CD8-positive, alpha-beta memory T cell (primary cell): ENCODE measurements at regions not wholly inside any gene's neighbourhood (a gene's known extent, or its start where the extent isn't known, plus 50 kb on each side); places are given as distances from the start of the nearest gene placed in this dataset.

ENCODE experiments used
- CTCF ChIA-PET: fragments of 350-600 bp; sonication (Branson Sonifier 250); formaldehyde crosslinking; loops from one replicate; lab custom pipeline; 2021; ENCODE audit warnings: antibody characterized with exemption; lab: Charles Lee
- POLR2A ChIA-PET: fragments of 350-600 bp; sonication (Branson Sonifier 250); formaldehyde crosslinking; loops from one replicate; lab custom pipeline; 2021; ENCODE audit warnings: antibody characterized with exemption; lab: Charles Lee
- DNase-seq, 5 donors: peaks; one replicate each; pipeline versions ENCODE4 v3.0.0 to v3.0.0-alpha.2; 2020 to 2022; ENCODE audit warnings: mixed read lengths in 1 of 5
- H3K27ac ChIP-seq: one replicate; pipeline ENCODE4 v1.7.0; 2013; ENCODE audit warnings: low read depth, mild to moderate bottlenecking, low read length, moderate library complexity
- H3K27me3 ChIP-seq: 2 replicates; pipeline ENCODE4 v1.7.0; 2013; ENCODE audit warnings: low read length, mild to moderate bottlenecking; ENCODE audit not compliant: insufficient read depth, poor library complexity, severe bottlenecking
- H3K36me3 ChIP-seq: 2 replicates; pipeline ENCODE4 v1.7.0; 2013; ENCODE audit warnings: mild to moderate bottlenecking, low read length, moderate library complexity; ENCODE audit not compliant: insufficient read depth
- H3K4me1 ChIP-seq: 2 replicates; pipeline ENCODE4 v1.7.0; 2013; ENCODE audit warnings: mild to moderate bottlenecking, low read length, moderate library complexity; ENCODE audit not compliant: insufficient read depth
- H3K4me3 ChIP-seq: 2 replicates; pipeline ENCODE4 v1.7.0; 2013; ENCODE audit warnings: mild to moderate bottlenecking, low read length
- H3K9me3 ChIP-seq: 2 replicates; pipeline ENCODE4 v1.7.0; 2013; ENCODE audit warnings: mild to moderate bottlenecking, low read length
- H3K27ac Mint-ChIP-seq, 8 donors: one replicate each; pipeline ENCODE4 v1.8.0; 2020 to 2021; ENCODE audit warnings: mixed read lengths in 8 of 8, mild to moderate bottlenecking in 6 of 8, inconsistent platforms in 3 of 8, moderate library complexity in 3 of 8
- H3K27me3 Mint-ChIP-seq, 2 donors: one replicate each; pipeline ENCODE4 v1.8.0; 2020 to 2021; ENCODE audit warnings: mixed read lengths in 2 of 2, mild to moderate bottlenecking in 1 of 2, moderate library complexity in 1 of 2
- H3K36me3 Mint-ChIP-seq, 3 donors: one replicate each; pipeline ENCODE4 v1.8.0; 2020 to 2021; ENCODE audit warnings: mixed read lengths in 3 of 3, inconsistent platforms in 1 of 3, mild to moderate bottlenecking in 1 of 3
- H3K4me1 Mint-ChIP-seq, 3 donors: one replicate each; pipeline ENCODE4 v1.8.0; 2020 to 2021; ENCODE audit warnings: mixed read lengths in 3 of 3, inconsistent platforms in 1 of 3, mild to moderate bottlenecking in 1 of 3
- H3K4me3 Mint-ChIP-seq, 7 donors: one replicate each; pipeline ENCODE4 v1.8.0; 2020 to 2021; ENCODE audit warnings: mixed read lengths in 7 of 7, mild to moderate bottlenecking in 6 of 7, moderate library complexity in 4 of 7, inconsistent platforms in 2 of 7
- H3K9me3 Mint-ChIP-seq, 5 donors: one replicate each; pipeline ENCODE4 v1.8.0; 2020 to 2022; ENCODE audit warnings: mixed read lengths in 5 of 5, mild to moderate bottlenecking in 3 of 5, moderate library complexity in 2 of 5, inconsistent platforms in 1 of 5

GRCh38 chr7:70919481-70920073 is 212.4 kb upstream of the GALNT17 start:
- no peaks in the 10 kb centered on the region for H3K4me1 Mint-ChIP-seq
- H3K9me3 Mint-ChIP-seq: peaks cover 0 to 9% (median 2%) of the 10 kb centered on the region in 5 donors
- no peaks in the 10 kb centered on the region for H3K36me3 Mint-ChIP-seq
- POLR2A ChIA-PET: no interaction called here
- H3K27me3 Mint-ChIP-seq: peaks cover 0 to 1% of the 10 kb centered on the region in 2 donors
- CTCF ChIA-PET: no interaction called here
- H3K4me3 ChIP-seq: no peak overlapping the region
- H3K27ac ChIP-seq: no peak overlapping the region
- H3K36me3 ChIP-seq: no peaks in the 10 kb centered on the region
- H3K27me3 ChIP-seq: no peaks in the 10 kb centered on the region
- no peaks in the 10 kb centered on the region for H3K4me1 ChIP-seq
- H3K27ac Mint-ChIP-seq: no peak overlapping the region
- no peak for DNase-seq
- no peak overlapping the region for H3K4me3 Mint-ChIP-seq
- H3K9me3 ChIP-seq: no peaks in the 10 kb centered on the region

- no peaks in the 10 kb centered on the region for H3K9me3 ChIP-seq
- no peaks in the 10 kb centered on the region for H3K4me1 ChIP-seq
- Mint-ChIP-seq H3K4me3 (no peak overlapping the region), H3K9me3 (peaks cover 0 to 9% (median 2%) of the 10 kb centered on the region in 5 donors), H3K36me3 (no peaks in the 10 kb centered on the region), H3K27me3 (peaks cover 0 to 1% of the 10 kb centered on the region in 2 donors), H3K27ac (no peak overlapping the region), H3K4me1 (no peaks in the 10 kb centered on the region)
- no peak for DNase-seq
- H3K27me3 ChIP-seq: no peaks in the 10 kb centered on the region
- ChIA-PET POLR2A (no interaction called here), CTCF (interaction anchor here (1.1 kb wide), 1 partner anchor 9 kb away, joined by 3 read pairs; no protein-coding TSS in a partner anchor)
- no peaks in the 10 kb centered on the region for H3K36me3 ChIP-seq
- no peak overlapping the region for H3K4me3 ChIP-seq
- no peak overlapping the region for H3K27ac ChIP-seq
Measured at GRCh38 chr7:70920876-70921275, 211.1 kb upstream of the GALNT17 start.

GRCh38 chr7:70923181-70923845 is 208.6 kb upstream of the GALNT17 start:
- Mint-ChIP-seq H3K4me1 (no peaks in the 10 kb centered on the region), H3K4me3 (no peak overlapping the region), H3K27me3 (peaks cover 0 to 1% of the 10 kb centered on the region in 2 donors), H3K36me3 (no peaks in the 10 kb centered on the region), H3K27ac (no peak overlapping the region), H3K9me3 (peaks cover 0 to 11% (median 4%) of the 10 kb centered on the region in 5 donors)
- Histone ChIP-seq H3K4me3 (no peak overlapping the region), H3K27me3 (no peaks in the 10 kb centered on the region), H3K27ac (no peak overlapping the region), H3K4me1 (no peaks in the 10 kb centered on the region), H3K36me3 (no peaks in the 10 kb centered on the region), H3K9me3 (no peaks in the 10 kb centered on the region)
- DNase-seq: no peak
- CTCF ChIA-PET: no interaction called here
- POLR2A ChIA-PET: no interaction called here

GRCh38 chr7:70925411-70926115 is 206.4 kb upstream of the GALNT17 start:
- ChIA-PET POLR2A (no interaction called here), CTCF (interaction anchor here (1.3 kb wide), 1 partner anchor 8 kb away, joined by 3 read pairs; no protein-coding TSS in a partner anchor)
- Mint-ChIP-seq H3K27ac (no peak overlapping the region), H3K27me3 (peaks cover 0 to 1% of the 10 kb centered on the region in 2 donors), H3K4me3 (no peak overlapping the region), H3K36me3 (no peaks in the 10 kb centered on the region), H3K4me1 (no peaks in the 10 kb centered on the region), H3K9me3 (peaks cover 2 to 8% (median 5%) of the 10 kb centered on the region in 5 donors)
- Histone ChIP-seq H3K36me3 (no peaks in the 10 kb centered on the region), H3K27ac (no peak overlapping the region), H3K4me1 (no peaks in the 10 kb centered on the region), H3K9me3 (no peaks in the 10 kb centered on the region), H3K4me3 (no peak overlapping the region), H3K27me3 (no peaks in the 10 kb centered on the region)
- DNase-seq: no peak

GRCh38 chr7:70926666-70927065 is 205.3 kb upstream of the GALNT17 start:
- peaks cover 2 to 12% (median 5%) of the 10 kb centered on the region in 5 donors for H3K9me3 Mint-ChIP-seq
- Histone ChIP-seq H3K36me3 (no peaks in the 10 kb centered on the region), H3K4me3 (no peak overlapping the region), H3K27ac (no peak overlapping the region), H3K27me3 (no peaks in the 10 kb centered on the region), H3K9me3 (no peaks in the 10 kb centered on the region), H3K4me1 (no peaks in the 10 kb centered on the region)
- CTCF ChIA-PET: no interaction called here
- no peaks in the 10 kb centered on the region for H3K4me1 Mint-ChIP-seq
- H3K27ac Mint-ChIP-seq: no peak overlapping the region
- H3K36me3 Mint-ChIP-seq: no peaks in the 10 kb centered on the region
- DNase-seq: no peak
- H3K27me3 Mint-ChIP-seq: peaks cover 0 to 1% of the 10 kb centered on the region in 2 donors
- H3K4me3 Mint-ChIP-seq: no peak overlapping the region
- POLR2A ChIA-PET: no interaction called here

- Histone ChIP-seq H3K4me1 (no peaks in the 10 kb centered on the region), H3K36me3 (no peaks in the 10 kb centered on the region), H3K27ac (no peak overlapping the region), H3K27me3 (no peaks in the 10 kb centered on the region), H3K9me3 (no peaks in the 10 kb centered on the region), H3K4me3 (no peak overlapping the region)
- POLR2A ChIA-PET: no interaction called here
- Mint-ChIP-seq H3K27ac (no peak overlapping the region), H3K9me3 (peaks cover 3 to 21% (median 6%) of the 10 kb centered on the region in 5 donors), H3K36me3 (no peaks in the 10 kb centered on the region), H3K27me3 (no peaks in the 10 kb centered on the region), H3K4me3 (no peak overlapping the region), H3K4me1 (no peaks in the 10 kb centered on the region)
- no peak for DNase-seq
- CTCF ChIA-PET: no interaction called here
Measured at GRCh38 chr7:70935311-70935710, 196.6 kb upstream of the GALNT17 start.

- H3K27me3 Mint-ChIP-seq: no peaks in the 10 kb centered on the region
- H3K9me3 ChIP-seq: no peaks in the 10 kb centered on the region
- H3K9me3 Mint-ChIP-seq: peaks cover 3 to 23% (median 6%) of the 10 kb centered on the region in 5 donors
- no peak overlapping the region for H3K27ac ChIP-seq
- no peak for DNase-seq
- H3K4me1 Mint-ChIP-seq: no peaks in the 10 kb centered on the region
- H3K27me3 ChIP-seq: no peaks in the 10 kb centered on the region
- CTCF ChIA-PET: no interaction called here
- H3K4me3 Mint-ChIP-seq: no peak overlapping the region
- no peaks in the 10 kb centered on the region for H3K36me3 ChIP-seq
- no peaks in the 10 kb centered on the region for H3K36me3 Mint-ChIP-seq
- POLR2A ChIA-PET: no interaction called here
- H3K27ac Mint-ChIP-seq: no peak overlapping the region
- H3K4me3 ChIP-seq: no peak overlapping the region
- no peaks in the 10 kb centered on the region for H3K4me1 ChIP-seq
Measured at GRCh38 chr7:70935854-70936253, 196.1 kb upstream of the GALNT17 start.

GRCh38 chr7:70937424-70937823 is 194.5 kb upstream of the GALNT17 start:
- Histone ChIP-seq H3K9me3 (no peaks in the 10 kb centered on the region), H3K36me3 (no peaks in the 10 kb centered on the region), H3K27ac (no peak overlapping the region), H3K27me3 (no peaks in the 10 kb centered on the region), H3K4me3 (no peak overlapping the region), H3K4me1 (no peaks in the 10 kb centered on the region)
- H3K4me3 Mint-ChIP-seq: no peak overlapping the region
- peaks cover 6 to 19% (median 7%) of the 10 kb centered on the region in 5 donors for H3K9me3 Mint-ChIP-seq
- CTCF ChIA-PET: no interaction called here
- H3K36me3 Mint-ChIP-seq: no peaks in the 10 kb centered on the region
- POLR2A ChIA-PET: no interaction called here
- no peaks in the 10 kb centered on the region for H3K4me1 Mint-ChIP-seq
- no peak for DNase-seq
- H3K27ac Mint-ChIP-seq: no peak overlapping the region
- no peaks in the 10 kb centered on the region for H3K27me3 Mint-ChIP-seq
